ENCODE measurements at regions not wholly inside any gene's neighbourhood (a gene's known extent, or its start where the extent isn't known, plus 50 kb on each side); places are given as distances from the start of the nearest gene placed in this dataset.

GRCh38 chr3:152198665-152199064 is 70.1 kb upstream of the MBNL1 start:
- DNase-seq (ENCODE audit: low spot score): no peak
- Histone ChIP-seq H3K36me3 (no peaks in the 10 kb centered on the region), H3K4me1 (replicated peaks) (no peaks in the 10 kb centered on the region), H3K4me3 (no peak overlapping the region), H3K9me3 (no peaks in the 10 kb centered on the region), H3K27me3 (replicated peaks; ENCODE audit: insufficient read depth) (no peaks in the 10 kb centered on the region), H3K27ac (peak overlapping the region in 1 of 2 donors; percentile 11)
- TF ChIP-seq, protein P1, sequence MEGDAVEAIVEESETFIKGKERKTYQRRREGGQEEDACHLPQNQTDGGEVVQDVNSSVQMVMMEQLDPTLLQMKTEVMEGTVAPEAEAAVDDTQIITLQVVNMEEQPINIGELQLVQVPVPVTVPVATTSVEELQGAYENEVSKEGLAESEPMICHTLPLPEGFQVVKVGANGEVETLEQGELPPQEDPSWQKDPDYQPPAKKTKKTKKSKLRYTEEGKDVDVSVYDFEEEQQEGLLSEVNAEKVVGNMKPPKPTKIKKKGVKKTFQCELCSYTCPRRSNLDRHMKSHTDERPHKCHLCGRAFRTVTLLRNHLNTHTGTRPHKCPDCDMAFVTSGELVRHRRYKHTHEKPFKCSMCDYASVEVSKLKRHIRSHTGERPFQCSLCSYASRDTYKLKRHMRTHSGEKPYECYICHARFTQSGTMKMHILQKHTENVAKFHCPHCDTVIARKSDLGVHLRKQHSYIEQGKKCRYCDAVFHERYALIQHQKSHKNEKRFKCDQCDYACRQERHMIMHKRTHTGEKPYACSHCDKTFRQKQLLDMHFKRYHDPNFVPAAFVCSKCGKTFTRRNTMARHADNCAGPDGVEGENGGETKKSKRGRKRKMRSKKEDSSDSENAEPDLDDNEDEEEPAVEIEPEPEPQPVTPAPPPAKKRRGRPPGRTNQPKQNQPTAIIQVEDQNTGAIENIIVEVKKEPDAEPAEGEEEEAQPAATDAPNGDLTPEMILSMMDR (IDR thresholded peaks at IDR 0.05): no peak
- TF ChIP-seq POLR2AphosphoS5 (IDR thresholded peaks at IDR 0.05) (no peak), POLR2A (IDR thresholded peaks at IDR 0.05) (no peak)
- WGBS: 87% methylated on average over 1 of the region's 1 CpG
- intact Hi-C loops (cut with DNase I): no loop called here

DNA sequence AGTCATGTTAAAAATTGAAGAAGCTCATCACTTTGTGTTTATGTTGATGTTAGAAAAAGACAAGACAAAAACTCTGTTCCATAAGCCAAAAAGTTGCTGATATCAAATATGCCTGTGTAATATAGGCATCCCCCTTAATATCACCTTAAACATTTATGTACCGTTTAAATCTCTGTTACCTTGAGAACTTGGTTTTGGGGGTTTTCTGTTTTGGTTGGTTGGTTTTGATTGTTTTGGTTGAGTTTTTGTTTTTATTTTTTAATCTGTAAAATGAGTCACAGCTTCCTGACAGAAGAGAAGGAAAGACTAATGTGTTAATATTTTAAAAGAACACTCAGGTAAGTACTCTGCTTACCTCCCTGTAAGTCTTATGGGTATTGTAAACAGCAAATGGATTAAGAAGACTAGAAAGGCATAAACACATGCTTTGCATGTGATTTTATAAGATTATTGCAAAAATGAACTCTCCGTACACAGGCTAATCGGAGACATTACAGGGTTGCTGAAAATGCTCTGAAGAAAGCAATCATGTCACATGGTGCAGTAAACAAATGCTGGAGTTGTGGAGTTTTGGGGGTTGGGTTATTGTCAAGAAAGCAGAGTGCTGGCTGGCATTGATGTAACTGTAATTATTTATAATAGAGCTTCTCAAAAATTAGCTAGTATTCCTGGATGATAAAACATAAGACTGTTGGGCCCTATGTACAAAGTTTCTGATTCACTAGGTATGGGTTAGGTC is 69.5 kb upstream of the MBNL1 start:
- H3K36me3 ChIP-seq: no peaks in the 10 kb centered on the region
- no peaks in the 10 kb centered on the region for H3K27me3 ChIP-seq (replicated peaks; ENCODE audit: insufficient read depth)
- TF ChIP-seq, protein P1 (IDR thresholded peaks at IDR 0.05): no peak
- TF ChIP-seq POLR2AphosphoS5 (IDR thresholded peaks at IDR 0.05) (no peak), POLR2A (IDR thresholded peaks at IDR 0.05) (no peak)
- no peaks in the 10 kb centered on the region for H3K4me1 ChIP-seq (replicated peaks)
- no peak for DNase-seq (ENCODE audit: low spot score)
- intact Hi-C loops (cut with DNase I): no loop called here
- peak overlapping the region; percentile 11 to 52 for H3K27ac ChIP-seq
- no peaks in the 10 kb centered on the region for H3K9me3 ChIP-seq
- WGBS: 78% methylated on average over 3 of the region's 3 CpGs
- no peak overlapping the region for H3K4me3 ChIP-seq

DNA sequence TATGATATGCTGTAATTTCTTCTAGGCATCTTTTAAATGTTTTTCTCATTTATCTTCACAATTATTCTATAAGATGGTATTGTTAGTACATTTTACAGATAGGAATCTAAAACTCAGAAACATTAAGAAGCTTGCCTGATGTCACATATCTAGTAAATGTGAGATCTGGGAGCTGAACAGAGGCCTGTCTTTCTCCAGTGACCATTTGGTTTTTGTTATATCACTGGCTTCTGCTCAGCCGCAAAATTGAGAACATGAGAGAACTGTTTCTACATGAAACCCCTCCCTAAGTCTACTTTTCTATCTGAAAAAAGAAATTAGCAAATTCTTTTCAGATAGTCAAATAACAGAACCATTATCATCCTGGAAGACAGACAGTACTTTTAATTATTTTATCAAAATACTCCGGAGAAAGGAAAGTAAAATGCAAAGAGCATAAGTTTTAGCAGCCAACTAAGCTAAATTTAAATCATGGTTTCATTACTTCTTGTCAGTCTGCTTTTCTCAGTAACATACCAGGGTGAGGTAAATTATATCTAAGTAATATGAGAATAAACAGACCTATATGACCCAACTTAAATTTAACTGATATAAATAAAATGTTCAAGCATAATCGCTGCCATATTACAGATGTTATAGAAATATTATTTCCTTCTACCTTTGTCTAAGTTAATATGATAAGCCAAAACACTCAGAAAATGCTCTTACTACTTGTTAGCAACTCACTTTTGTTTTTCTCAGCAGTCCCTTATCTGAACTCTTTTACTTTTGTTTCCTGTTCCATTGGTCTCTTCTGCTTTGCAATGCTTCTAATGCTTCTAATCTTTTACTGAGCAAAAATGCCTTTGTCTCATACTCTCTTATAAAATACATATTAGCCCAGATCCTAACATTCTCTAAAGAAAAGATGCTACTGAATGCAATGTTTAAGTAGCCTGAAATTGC is 68.0 kb upstream of the MBNL1 start:
- H3K4me1 ChIP-seq (replicated peaks): no peaks in the 10 kb centered on the region
- H3K27me3 ChIP-seq (replicated peaks; ENCODE audit: insufficient read depth): no peaks in the 10 kb centered on the region
- no peaks in the 10 kb centered on the region for H3K9me3 ChIP-seq
- H3K36me3 ChIP-seq: no peaks in the 10 kb centered on the region
- no peak for DNase-seq (ENCODE audit: low spot score)
- no peak overlapping the region for H3K4me3 ChIP-seq
- no peak for TF ChIP-seq POLR2A (IDR thresholded peaks at IDR 0.05)
- TF ChIP-seq, protein P1 (IDR thresholded peaks at IDR 0.05): no peak
- TF ChIP-seq POLR2AphosphoS5 (IDR thresholded peaks at IDR 0.05): no peak
- peak overlapping the region; percentile 27 to 52 for H3K27ac ChIP-seq
- intact Hi-C loops (cut with DNase I): loop anchor here (1.0 kb wide), 1 partner anchor 68 kb away; the partner anchor contains the start of gene MBNL1
- 72% methylated on average over 3 of the region's 3 CpGs for WGBS

GRCh38 chr3:152202976-152203626 is 65.6 kb upstream of the MBNL1 start:
- WGBS: 32% methylated on average over 3 of the region's 3 CpGs
- H3K4me1 ChIP-seq (replicated peaks): no peaks in the 10 kb centered on the region
- H3K4me3 ChIP-seq: no peak overlapping the region
- TF ChIP-seq, protein P1 (IDR thresholded peaks at IDR 0.05): no peak
- TF ChIP-seq POLR2AphosphoS5 (IDR thresholded peaks at IDR 0.05) (no peak), POLR2A (IDR thresholded peaks at IDR 0.05) (no peak)
- DNase-seq (ENCODE audit: low spot score): no peak
- H3K36me3 ChIP-seq: no peaks in the 10 kb centered on the region
- no peaks in the 10 kb centered on the region for H3K27me3 ChIP-seq (replicated peaks; ENCODE audit: insufficient read depth)
- intact Hi-C loops (cut with DNase I): no loop called here
- peak overlapping the region; percentile 26 to 53 for H3K27ac ChIP-seq
- no peaks in the 10 kb centered on the region for H3K9me3 ChIP-seq

All from prostate gland (tissue), 2 donors.